ENCODE measurements at regions not wholly inside any gene's neighbourhood (a gene's known extent, or its start where the extent isn't known, plus 50 kb on each side); places are given as distances from the start of the nearest gene placed in this dataset.
"Not testable (repeated sequence)": the region's sequence is repeated elsewhere in the genome, so short reads cannot be mapped to it uniquely, and the experiment has no call there.

DNA sequence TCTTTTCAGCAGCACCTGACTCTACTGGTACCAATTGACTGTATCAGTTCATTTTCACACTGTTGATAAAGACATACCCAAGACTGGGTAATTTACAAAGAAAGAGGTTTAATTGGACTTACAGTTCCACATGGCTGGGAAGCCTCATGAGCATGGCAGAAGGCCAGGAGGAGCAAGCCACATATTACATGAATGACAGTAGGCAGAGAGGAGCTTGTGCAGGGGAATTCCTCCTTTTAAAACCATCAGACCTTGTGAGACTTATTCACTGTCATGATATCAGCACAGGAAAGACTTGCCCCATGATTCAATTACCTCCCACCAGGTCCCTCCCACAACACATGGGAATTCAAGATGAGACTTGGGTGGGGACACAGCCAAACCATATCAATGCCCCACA is 458.8 kb downstream of the GRIA2 start:
- DNase-seq (ENCODE audit: low read depth, low spot score), result not testable (repeated sequence)

DNA sequence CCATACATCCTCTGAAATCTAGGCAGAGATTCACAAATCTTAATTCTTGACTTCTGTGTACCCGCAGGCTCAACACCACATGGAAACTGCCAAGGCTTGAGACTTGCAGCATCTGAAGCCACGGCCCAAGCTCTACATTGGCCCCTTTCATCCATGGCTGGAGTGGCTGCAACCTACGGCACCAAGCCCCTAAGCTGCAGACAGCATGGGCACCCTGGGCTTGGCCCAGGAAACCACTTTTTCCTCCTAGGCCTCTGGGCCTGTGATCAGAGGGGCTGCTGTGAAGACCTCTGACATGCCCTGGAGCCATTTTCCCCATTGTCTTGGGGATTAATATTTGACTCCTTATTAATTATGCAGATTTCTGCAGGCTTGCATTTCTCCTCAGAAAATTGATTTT is 457.9 kb downstream of the GRIA2 start:
- no peak for DNase-seq (ENCODE audit: low read depth, low spot score)

DNA sequence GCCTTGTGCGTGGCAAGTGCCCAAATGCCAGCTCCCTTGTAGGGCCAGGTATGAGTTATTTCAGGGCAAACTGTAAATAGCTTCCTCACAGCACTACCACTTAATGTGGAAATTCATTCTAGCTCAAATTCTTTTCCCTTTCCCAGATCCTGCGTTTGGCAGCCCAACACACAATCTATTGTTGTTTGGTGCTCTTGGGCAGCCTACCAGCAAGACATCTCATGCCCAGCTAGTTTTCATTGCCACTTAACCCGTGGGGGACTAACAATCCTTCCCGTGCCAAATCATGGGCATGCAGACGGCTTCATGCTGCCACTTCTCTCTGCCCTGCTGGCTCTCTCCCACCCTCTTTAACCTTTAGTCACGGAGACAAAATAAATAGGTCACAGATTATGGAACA is 454.2 kb downstream of the GRIA2 start:
- DNase-seq (ENCODE audit: low read depth, low spot score), result no peak

GRCh38 chr4:157667836-157668235 is 447.3 kb downstream of the GRIA2 start:
- DNase-seq (ENCODE audit: low read depth, low spot score), result no peak

GRCh38 chr4:157664726-157665125 is 444.2 kb downstream of the GRIA2 start:
- DNase-seq (ENCODE audit: low read depth, low spot score), result no peak

- no peak for DNase-seq (ENCODE audit: low read depth, low spot score)
Measured at GRCh38 chr4:157655096-157655809, 434.7 kb downstream of the GRIA2 start.

- DNase-seq (ENCODE audit: low read depth, low spot score), result no peak
Measured at GRCh38 chr4:157643257-157643656, 422.7 kb downstream of the GRIA2 start.

GRCh38 chr4:157634057-157634456 is 413.5 kb downstream of the GRIA2 start:
- no peak for DNase-seq (ENCODE audit: low read depth, low spot score)

DNA sequence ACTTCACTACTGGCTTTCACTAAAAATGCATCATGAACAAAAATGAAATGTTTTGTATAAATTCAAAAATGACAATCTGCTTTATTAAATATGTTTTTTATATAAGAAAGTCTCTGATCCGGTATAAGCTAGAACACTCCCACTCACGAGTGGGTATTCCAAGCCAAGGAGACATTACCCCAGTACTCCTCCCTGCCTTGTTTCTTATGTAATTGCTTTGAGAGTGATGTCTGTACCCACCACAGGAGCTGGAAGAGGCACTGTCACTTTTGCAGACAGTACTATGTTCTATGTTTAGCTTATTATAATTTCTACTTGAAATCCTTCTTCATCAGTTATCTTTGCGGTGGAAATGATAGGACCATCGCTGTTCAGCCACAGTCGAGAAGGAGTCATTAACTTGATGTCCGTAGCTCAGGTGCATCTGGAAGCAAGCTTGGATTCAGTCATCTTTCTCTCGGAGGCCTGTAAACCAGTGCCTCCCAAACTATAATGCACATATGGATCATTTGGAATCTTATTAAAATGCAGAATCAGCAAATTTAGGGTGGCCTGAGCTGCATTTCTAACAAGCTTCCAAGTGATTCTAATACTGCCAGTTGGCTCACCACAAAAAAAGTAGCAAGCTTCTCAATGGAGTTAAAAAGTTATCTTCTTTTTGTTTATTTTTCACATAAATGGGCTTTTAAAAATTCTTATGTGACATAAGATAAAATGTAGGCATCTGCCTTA is 396.4 kb downstream of the GRIA2 start:
- no peak for DNase-seq (ENCODE audit: low read depth, low spot score)

- no peak for DNase-seq (ENCODE audit: low read depth, low spot score)
Measured at GRCh38 chr4:157607996-157608395, 387.5 kb downstream of the GRIA2 start.

DNA sequence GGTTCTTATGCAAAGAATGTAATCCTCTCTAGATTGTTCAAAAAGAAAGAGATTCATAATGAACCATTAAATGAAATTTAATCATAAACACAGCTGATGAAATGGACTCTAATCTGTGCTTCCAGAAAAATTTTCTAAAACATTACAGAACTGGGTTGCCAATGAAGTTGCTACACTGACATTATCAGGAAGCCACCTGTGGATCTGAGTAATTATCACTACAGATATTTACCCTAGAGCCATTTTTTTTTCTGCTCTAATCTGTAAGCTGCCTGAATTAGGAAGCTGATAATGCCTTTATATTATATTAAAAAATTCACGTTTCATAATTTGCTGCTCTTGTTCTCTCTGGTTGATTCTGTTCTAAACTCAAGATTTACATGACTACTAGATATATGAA is 380.1 kb downstream of the GRIA2 start:
- no peak for DNase-seq (ENCODE audit: low read depth, low spot score)

- no peak for DNase-seq (ENCODE audit: low read depth, low spot score)
Measured at GRCh38 chr4:157591245-157591644, 370.7 kb downstream of the GRIA2 start.

DNA sequence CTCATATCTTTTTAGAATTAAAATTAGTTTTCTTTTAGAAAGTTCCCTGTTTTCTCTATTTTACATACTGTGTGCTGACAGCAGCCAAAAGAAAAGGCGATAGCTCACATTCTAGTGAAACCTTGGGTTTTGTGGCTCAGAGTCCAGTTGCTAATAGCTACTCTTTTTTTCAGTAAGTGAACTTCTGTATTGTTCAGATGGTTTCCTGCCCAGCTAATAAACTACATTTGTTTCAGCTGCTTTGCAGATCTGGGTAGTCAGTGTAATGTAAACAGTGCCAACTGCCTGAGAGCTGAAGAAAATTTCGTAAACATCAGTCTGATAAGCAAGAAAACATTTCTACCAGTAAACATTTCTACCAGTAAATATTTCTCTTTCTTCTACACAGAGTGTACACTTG is 370.2 kb downstream of the GRIA2 start:
- DNase-seq (ENCODE audit: low read depth, low spot score), result no peak

DNA sequence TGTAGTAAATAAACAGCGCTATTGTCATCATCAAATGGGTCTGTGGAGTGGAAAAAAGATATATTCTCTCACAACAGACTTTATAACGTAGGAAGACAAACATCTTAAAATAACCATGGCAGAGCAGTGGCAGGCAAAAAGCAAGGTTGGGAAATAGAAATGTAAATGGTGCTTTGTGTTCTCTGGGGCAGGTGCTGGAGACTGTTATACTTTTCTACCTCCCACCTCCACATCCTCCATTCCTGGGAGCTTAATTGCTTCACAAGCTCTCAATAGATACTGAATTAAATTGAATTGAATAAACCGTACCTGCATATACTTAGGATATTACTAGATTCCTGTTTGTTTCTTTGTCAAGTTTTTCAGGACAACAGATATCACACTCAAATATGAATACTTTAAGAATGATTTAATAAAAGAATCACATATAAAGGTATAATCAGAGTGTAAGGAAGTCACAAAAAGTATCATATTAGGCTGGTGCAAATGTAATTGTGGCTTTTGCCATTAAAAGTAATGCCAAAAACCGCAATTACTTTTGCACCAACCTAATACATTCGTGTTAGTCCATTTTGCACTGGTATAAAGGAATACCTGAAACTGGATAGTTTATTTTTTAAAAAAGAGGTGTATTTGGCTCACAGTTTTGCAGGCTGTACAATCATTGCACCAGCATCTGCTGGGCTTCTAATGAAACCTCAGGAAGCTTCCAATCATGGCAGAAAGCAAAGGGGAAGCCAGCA is 367.3 kb downstream of the GRIA2 start:
- DNase-seq (ENCODE audit: low read depth, low spot score), result no peak

DNA sequence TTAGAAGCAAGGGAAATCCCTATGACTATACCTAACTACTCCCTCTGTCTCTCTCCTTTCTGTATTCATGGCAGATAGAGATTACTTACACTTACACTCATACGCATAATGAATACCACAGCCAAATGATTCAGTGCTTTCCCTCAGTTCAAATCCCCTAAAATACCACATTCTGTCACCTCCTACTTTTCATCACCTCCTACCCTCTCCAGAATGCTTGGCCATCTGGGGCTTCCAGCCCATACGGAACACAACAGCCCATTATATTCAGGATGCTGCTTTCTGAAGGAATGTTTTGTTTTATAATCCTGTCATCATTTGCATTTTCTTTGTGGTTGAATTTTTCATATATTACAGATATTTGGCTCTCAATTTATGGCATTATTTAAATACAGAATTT is 361.6 kb downstream of the GRIA2 start:
- DNase-seq (ENCODE audit: low read depth, low spot score), result no peak

- no peak for DNase-seq (ENCODE audit: low read depth, low spot score)
Measured at GRCh38 chr4:157576671-157577217, 356.2 kb downstream of the GRIA2 start.

- DNase-seq (ENCODE audit: low read depth, low spot score), result no peak
Measured at GRCh38 chr4:157575339-157575738, 354.8 kb downstream of the GRIA2 start.

GRCh38 chr4:157574606-157575005 is 354.1 kb downstream of the GRIA2 start:
- no peak for DNase-seq (ENCODE audit: low read depth, low spot score)

DNA sequence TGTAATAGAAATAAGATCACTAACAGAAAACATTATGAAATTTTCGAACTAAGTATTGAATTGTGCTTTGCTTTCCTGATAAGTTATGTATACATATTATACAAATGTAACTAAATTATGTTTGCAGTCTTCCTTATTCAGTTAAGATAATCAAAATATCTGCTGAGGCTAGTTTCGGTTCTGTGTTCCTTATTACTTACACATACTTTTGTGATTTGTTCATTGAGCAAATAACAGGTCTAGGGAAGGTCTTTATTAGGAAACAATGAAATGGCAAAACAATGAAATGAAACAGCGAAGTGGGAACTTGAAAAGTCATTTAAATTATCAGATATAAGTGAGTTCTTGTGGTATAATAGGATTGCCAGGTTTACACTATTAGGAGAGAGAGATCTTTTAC is 352.4 kb downstream of the GRIA2 start:
- DNase-seq (ENCODE audit: low read depth, low spot score), result no peak

DNA sequence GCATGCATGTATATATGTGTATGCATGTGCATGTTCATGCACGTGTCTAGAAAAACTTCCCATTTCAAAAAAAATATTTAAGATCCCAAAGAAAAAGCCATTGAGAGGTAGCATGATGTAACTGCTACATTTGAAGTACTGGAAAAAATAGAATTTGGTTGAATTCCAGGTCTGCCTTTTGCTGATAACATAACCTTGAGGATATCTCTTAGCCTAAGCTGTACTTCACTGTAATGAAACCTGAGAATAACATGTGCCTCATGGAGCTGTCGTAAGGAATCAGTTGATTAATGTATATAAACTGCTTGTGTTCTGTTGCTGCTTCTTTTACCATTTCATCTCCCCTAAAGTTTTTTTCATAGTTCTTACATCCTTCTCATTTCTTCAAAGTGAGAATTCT is 351.8 kb downstream of the GRIA2 start:
- no peak for DNase-seq (ENCODE audit: low read depth, low spot score)

GRCh38 chr4:157564771-157565170 is 344.2 kb downstream of the GRIA2 start:
- no peak for DNase-seq (ENCODE audit: low read depth, low spot score)

DNA sequence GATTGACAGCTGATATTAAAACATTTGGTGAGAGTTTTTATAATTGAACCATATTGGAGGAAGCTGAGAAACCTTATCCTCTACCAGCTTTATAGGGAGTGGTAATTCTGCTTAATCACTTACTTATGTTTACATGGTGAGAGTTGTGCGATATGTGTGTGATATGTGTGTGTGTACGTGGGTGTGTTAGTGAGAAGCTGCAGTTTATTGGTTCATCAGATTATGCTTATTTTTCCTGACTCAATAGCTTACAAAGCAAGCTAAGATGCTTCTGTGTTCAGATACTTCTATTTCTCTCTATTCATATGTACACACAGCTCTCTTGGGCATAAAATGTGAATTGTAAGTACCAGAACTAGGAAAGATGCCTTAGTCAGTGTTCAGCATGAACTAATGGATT is 343.7 kb downstream of the GRIA2 start:
- DNase-seq (ENCODE audit: low read depth, low spot score), result no peak

All from iPS DF 19.7 (cell line).